ENCODE measurements at regions not wholly inside any gene's neighbourhood (a gene's known extent, or its start where the extent isn't known, plus 50 kb on each side); places are given as distances from the start of the nearest gene placed in this dataset.

DNA sequence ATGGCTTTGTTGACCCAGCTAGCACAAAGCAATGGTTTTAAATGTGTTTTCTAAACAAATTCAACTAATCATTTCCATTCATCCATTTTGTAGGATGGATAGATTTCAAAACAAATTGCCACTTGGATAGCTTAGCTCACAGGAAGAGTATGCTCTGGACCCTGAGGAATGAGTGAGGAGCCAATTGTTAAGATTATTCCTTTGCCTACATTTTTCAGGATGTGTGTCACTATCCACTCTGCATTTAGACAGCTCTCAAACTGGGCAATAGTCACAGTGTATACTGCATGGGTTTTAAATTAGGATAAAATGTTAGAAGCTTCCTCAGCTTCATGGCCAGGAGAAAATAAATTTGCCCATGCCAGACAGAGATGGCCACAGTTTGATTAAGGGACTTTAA lies 605.6 kb upstream of the TEX47 start:
- DNase-seq (ENCODE audit: low read depth) = no peak

DNA sequence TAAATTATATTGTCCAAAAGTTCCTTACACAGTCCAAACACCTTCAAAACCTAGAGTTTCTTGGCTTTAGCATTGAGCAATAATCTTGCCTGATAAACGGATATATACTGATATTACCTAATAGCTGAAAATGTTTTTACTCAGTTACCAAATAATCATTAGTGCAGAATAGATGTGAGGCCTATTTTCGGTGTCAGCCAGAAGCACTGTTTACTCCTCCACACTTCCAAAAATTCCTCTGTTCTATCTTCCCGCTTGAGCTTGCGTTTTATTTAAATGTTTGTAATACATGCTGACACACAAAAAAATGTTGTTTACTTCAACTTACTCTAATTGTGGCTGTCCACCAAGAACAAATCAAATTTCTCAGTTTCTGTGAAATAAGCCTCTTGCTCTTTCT lies 606.2 kb upstream of the TEX47 start:
- no peak for DNase-seq (ENCODE audit: low read depth)
- H3K4me3 ChIP-seq (replicated peaks; ENCODE audit: low read depth, low read length) = no peak overlapping the region
- TF ChIP-seq, protein P1, sequence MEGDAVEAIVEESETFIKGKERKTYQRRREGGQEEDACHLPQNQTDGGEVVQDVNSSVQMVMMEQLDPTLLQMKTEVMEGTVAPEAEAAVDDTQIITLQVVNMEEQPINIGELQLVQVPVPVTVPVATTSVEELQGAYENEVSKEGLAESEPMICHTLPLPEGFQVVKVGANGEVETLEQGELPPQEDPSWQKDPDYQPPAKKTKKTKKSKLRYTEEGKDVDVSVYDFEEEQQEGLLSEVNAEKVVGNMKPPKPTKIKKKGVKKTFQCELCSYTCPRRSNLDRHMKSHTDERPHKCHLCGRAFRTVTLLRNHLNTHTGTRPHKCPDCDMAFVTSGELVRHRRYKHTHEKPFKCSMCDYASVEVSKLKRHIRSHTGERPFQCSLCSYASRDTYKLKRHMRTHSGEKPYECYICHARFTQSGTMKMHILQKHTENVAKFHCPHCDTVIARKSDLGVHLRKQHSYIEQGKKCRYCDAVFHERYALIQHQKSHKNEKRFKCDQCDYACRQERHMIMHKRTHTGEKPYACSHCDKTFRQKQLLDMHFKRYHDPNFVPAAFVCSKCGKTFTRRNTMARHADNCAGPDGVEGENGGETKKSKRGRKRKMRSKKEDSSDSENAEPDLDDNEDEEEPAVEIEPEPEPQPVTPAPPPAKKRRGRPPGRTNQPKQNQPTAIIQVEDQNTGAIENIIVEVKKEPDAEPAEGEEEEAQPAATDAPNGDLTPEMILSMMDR (IDR thresholded peaks at IDR 0.05; ENCODE audit: low read length, missing control alignments) = no peak

More for the DNA sequence above, 605.6 kb upstream of the TEX47 start:
- TF ChIP-seq, protein P1 (IDR thresholded peaks at IDR 0.05; ENCODE audit: low read length, missing control alignments) = no peak
- H3K4me3 ChIP-seq (replicated peaks; ENCODE audit: low read depth, low read length) = no peak overlapping the region

DNA sequence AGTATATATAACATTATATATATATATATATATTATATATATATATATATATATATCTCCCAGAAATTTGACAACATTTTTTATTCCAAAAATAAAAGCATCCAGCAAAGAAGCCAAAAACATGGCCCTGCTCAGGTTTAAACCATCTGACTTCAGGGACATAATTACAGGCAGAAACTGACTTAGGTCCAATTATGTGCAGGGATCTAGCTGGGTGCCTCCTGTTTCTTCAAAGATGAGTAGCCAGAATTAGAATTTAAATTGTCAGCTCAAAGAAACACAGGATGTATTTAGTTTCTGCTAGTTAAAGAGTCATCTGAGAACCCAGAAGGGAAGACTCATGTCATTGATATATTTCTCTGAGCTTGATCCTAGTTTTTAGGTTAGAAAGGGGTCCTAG lies 656.4 kb upstream of the TEX47 start:
- no peak overlapping the region for H3K4me3 ChIP-seq (replicated peaks; ENCODE audit: low read depth, low read length)
- no peak for DNase-seq (ENCODE audit: low read depth)
- TF ChIP-seq, protein P1 (IDR thresholded peaks at IDR 0.05; ENCODE audit: low read length, missing control alignments) = no peak

DNA sequence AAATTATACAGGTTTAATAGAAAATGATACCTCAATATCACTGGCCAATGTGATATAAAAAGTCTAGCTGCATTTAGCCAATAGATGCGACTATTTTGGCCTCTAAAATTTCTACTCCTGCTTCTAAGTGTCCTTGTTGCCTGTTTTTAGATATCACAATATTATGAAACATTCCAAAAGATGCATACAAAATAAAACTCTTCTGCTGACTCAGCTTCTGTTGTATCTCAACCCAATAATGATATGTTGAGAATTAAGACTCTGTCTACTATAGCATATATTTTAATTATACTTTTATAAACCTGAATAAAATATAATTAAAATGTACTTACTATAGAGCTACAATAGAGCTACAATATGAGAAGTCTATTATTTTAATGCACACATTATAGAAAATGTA lies 661.0 kb upstream of the TEX47 start:
- no peak overlapping the region for H3K4me3 ChIP-seq (replicated peaks; ENCODE audit: low read depth, low read length)
- DNase-seq (ENCODE audit: low read depth) = no peak
- TF ChIP-seq, protein P1 (IDR thresholded peaks at IDR 0.05; ENCODE audit: low read length, missing control alignments) = no peak

DNA sequence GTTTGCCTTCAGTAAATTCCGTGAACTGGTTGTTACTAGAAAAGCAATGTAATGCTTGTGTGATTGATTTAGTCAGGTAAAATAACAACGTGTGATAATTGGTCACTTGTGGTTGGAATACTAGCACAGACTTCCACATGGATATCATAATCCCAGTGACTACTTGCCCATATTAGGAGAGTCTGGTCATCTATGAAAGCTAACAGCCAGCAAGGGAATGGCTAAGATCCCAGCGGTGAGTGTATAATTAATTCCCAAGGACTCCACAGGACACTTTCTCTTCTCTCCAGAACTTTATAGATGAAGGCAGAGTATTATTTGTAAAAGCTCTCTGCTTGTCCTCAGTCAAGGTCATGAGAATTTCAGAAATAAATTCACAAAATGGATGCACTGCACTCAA lies 662.6 kb upstream of the TEX47 start:
- TF ChIP-seq, protein P1 (IDR thresholded peaks at IDR 0.05; ENCODE audit: low read length, missing control alignments) = no peak
- no peak overlapping the region for H3K4me3 ChIP-seq (replicated peaks; ENCODE audit: low read depth, low read length)
- DNase-seq (ENCODE audit: low read depth) = no peak

DNA sequence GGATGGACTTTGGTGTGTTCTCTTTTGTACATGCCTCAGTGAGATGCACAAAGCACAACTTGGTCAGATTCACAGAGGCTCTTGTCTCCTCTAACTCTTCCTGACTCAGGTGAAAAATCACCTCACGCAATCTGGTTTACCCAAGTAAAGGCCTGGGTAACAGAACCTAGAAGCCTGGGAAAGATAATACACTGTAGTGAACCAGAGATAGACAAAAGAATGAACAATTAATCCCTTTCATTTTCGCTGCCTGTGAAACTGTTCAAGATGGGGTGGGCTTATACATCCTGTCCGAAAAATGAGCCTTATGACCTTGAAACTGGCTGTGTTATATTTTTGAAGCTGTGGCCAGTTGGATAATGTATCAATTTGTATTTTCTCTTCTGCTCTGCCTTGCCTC lies 678.9 kb upstream of the TEX47 start:
- TF ChIP-seq, protein P1 (IDR thresholded peaks at IDR 0.05; ENCODE audit: low read length, missing control alignments) = no peak
- H3K4me3 ChIP-seq (replicated peaks; ENCODE audit: low read depth, low read length) = no peak overlapping the region
- no peak for DNase-seq (ENCODE audit: low read depth)

DNA sequence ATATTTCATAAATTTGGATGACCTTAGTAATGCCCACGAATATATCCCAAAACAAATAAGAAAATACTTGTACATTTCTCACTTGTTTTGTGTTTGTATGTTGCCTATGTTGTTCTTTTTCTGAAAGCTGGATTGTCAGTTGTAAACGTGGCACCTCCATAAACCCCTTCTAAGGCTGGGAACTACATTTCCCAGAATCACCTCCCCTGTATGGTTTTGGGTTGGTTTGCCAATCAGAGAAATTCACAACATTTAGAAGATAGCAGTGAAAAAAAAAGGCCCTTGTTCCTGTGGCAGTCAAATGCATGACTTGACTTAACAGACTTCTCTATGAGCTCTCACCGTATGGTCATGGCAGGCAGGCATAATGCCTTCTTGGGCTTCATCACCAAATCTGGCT lies 676.3 kb upstream of the STEAP1 start:
- DNase-seq (ENCODE audit: low read depth) = no peak
- H3K4me3 ChIP-seq (replicated peaks; ENCODE audit: low read depth, low read length) = no peak overlapping the region
- TF ChIP-seq, protein P1 (IDR thresholded peaks at IDR 0.05; ENCODE audit: low read length, missing control alignments) = no peak

Data from fibroblast of pulmonary artery (primary cell).